H1 (cell line): ENCODE measurements at regions not wholly inside any gene's neighbourhood (a gene's known extent, or its start where the extent isn't known, plus 50 kb on each side); places are given as distances from the start of the nearest gene placed in this dataset.

ENCODE experiments used
- EZH2 ChIP-seq: fragments of 200-600 bp; sonication (generic); IDR thresholded peaks from 2 replicates; pipeline ENCODE4 v1.7.1; 2012; ENCODE audit warnings: low read depth, mild to moderate bottlenecking, moderate library complexity, low read length, inconsistent platforms; ENCODE audit not compliant: severe bottlenecking
- RFX5 ChIP-seq: IDR thresholded peaks from 2 replicates; pipeline ENCODE4 v1.6.1; 2011; ENCODE audit warnings: low read depth, low read length, improper control_type of control experiment, borderline replicate concordance
- YY1 ChIP-seq: IDR thresholded peaks from 2 replicates; pipeline ENCODE4 v1.6.1; 2011; ENCODE audit warnings: low read depth, mild to moderate bottlenecking, low read length
- TF ChIP-seq, protein P1 (sequence below), 3 experiments: IDR thresholded peaks; 1 replicate in 2 of 3; 2 replicates in 1 of 3; pipeline versions ENCODE4 v1.5.1 to v1.6.1; 2011; ENCODE audit warnings: low read length in 3 of 3, mild to moderate bottlenecking in 3 of 3, inconsistent platforms in 2 of 3, low read depth in 1 of 3, moderate library complexity in 1 of 3; ENCODE audit not compliant: insufficient read depth in 1 of 3; ENCODE audit errors: control extremely low read depth in 1 of 3

DNA sequence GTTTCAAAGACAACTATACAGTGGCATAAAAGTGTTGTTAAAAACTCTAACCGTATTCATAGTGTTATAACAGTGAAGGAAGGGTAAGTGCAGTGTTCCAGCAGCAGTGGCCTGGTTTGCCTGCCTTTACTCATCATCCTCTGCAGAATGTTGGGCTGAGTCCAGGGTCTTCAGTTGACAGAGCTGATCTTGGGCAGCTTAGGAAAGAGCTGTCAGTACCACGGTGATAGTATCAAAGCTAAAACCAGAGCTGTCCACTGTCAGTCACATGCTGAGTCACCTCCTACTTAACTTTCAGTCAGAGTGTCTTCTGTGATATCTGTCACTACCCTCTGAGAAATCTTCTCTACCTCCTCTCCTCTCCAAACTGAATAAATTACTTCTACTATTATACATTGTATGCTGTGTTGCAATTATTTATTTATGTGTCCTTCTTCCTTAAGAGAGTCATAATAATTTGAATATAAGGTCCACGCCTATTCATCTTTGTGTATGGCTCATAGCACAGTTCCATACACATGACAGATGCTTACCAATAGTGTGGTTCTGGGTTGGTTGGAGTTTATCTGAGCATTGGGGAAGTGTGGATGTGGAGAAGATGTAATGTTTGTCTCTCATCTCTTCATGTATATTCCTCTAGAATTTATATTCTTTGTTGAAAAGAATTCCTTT, 242.1 kb downstream of the ZIC1 start:
- TF ChIP-seq EZH2 (no peak), YY1 (no peak), RFX5 (no peak)
- TF ChIP-seq, protein P1, sequence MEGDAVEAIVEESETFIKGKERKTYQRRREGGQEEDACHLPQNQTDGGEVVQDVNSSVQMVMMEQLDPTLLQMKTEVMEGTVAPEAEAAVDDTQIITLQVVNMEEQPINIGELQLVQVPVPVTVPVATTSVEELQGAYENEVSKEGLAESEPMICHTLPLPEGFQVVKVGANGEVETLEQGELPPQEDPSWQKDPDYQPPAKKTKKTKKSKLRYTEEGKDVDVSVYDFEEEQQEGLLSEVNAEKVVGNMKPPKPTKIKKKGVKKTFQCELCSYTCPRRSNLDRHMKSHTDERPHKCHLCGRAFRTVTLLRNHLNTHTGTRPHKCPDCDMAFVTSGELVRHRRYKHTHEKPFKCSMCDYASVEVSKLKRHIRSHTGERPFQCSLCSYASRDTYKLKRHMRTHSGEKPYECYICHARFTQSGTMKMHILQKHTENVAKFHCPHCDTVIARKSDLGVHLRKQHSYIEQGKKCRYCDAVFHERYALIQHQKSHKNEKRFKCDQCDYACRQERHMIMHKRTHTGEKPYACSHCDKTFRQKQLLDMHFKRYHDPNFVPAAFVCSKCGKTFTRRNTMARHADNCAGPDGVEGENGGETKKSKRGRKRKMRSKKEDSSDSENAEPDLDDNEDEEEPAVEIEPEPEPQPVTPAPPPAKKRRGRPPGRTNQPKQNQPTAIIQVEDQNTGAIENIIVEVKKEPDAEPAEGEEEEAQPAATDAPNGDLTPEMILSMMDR (IDR thresholded peaks at IDR 0.05; ENCODE audit: control extremely low read depth in 1 of 3, insufficient read depth in 1 of 3, low read depth in 1 of 3, low read length in 3 of 3), result no peak
